ENCODE measurements at regions not wholly inside any gene's neighbourhood (a gene's known extent, or its start where the extent isn't known, plus 50 kb on each side); places are given as distances from the start of the nearest gene placed in this dataset.

DNA sequence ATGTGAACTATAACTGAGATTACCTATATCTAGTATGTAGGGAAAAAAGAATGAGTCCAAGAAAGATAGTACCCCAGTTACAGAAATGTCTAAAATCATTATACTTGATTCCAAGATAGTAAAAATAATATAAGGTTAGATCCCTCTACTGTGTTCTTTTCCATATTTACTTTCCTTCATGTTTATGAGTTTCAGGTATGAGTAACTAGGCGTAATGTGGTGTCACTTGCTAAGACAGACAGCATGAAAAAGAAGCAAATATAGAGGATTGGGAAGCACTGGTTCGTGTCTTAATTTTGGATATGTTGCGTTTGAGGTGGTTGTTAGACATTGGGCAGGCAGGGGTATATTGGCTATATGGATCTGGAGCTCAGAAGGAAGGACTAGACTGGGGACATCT lies 168.1 kb upstream of the PFN2 start:
- TF ChIP-seq SIX5 (IDR thresholded peaks at IDR 0.05; ENCODE audit: low read depth, low read length, severe bottlenecking) = no peak
- TF ChIP-seq CTCF (IDR thresholded peaks at IDR 0.05 in 2 of 3, conservative IDR thresholded peaks at IDR 0.05 in 1 of 3; ENCODE audit: control insufficient read depth in 2 of 3, extremely low read depth in 1 of 3, insufficient read depth in 1 of 3, low read depth in 3 of 3, low read length in 3 of 3) = no peak
- TF ChIP-seq, protein P1, sequence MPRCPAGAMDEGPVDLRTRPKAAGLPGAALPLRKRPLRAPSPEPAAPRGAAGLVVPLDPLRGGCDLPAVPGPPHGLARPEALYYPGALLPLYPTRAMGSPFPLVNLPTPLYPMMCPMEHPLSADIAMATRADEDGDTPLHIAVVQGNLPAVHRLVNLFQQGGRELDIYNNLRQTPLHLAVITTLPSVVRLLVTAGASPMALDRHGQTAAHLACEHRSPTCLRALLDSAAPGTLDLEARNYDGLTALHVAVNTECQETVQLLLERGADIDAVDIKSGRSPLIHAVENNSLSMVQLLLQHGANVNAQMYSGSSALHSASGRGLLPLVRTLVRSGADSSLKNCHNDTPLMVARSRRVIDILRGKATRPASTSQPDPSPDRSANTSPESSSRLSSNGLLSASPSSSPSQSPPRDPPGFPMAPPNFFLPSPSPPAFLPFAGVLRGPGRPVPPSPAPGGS (IDR thresholded peaks at IDR 0.05; ENCODE audit: borderline replicate concordance, insufficient read depth, low read depth, low read length, poor library complexity, severe bottlenecking) = no peak
- no peak for TF ChIP-seq ESRRA (IDR thresholded peaks at IDR 0.05; ENCODE audit: low read length)
- TF ChIP-seq POLR2A (IDR thresholded peaks at IDR 0.05; ENCODE audit: low read depth, low read length) = no peak
- TF ChIP-seq EZH2 (IDR thresholded peaks at IDR 0.05; ENCODE audit: borderline replicate concordance, control insufficient read depth, low read depth, low read length) = no peak
- no peak for TF ChIP-seq TCF7 (IDR thresholded peaks at IDR 0.05; ENCODE audit: borderline replicate concordance)
- no peak for TF ChIP-seq YY1 (IDR thresholded peaks at IDR 0.05; ENCODE audit: low read depth, low read length)
- no peak for TF ChIP-seq GABPA (IDR thresholded peaks at IDR 0.05; ENCODE audit: low read depth)
- TF ChIP-seq ZNF274 (IDR thresholded peaks at IDR 0.05; ENCODE audit: insufficient read depth, insufficient read length) = no peak
- TF ChIP-seq NFIC (IDR thresholded peaks at IDR 0.05; ENCODE audit: low read depth, low read length) = no peak
- TF ChIP-seq NR2C1 (IDR thresholded peaks at IDR 0.05) = no peak
